Activated naive CD4-positive, alpha-beta T cell treated with anti-CD3 and anti-CD28 coated beads, Interleukin-2, amount 50 U/mL, for 72 hours (primary cell): ENCODE measurements at regions not wholly inside any gene's neighbourhood (a gene's known extent, or its start where the extent isn't known, plus 50 kb on each side); places are given as distances from the start of the nearest gene placed in this dataset.

Source experiments
- ATAC-seq, 2 donors: fragments of 150-1000 bp; cut with Tn5 transposase; 2 replicates each; pipeline ENCODE4 v1.10.0; 2021; ENCODE audit warnings: mild to moderate bottlenecking in 2 of 2, moderate library complexity in 2 of 2
- DNase-seq, 2 donors: peaks; one replicate each; pipeline ENCODE4 v3.0.0; 2021 to 2022; ENCODE audit warnings: low spot score in 2 of 2
- H3K27ac Mint-ChIP-seq, 2 donors: one replicate each; pipeline ENCODE4 v1.8.0; 2022; ENCODE audit warnings: mild to moderate bottlenecking in 2 of 2, mixed read lengths in 2 of 2
- H3K36me3 Mint-ChIP-seq, 2 donors: one replicate each; pipeline ENCODE4 v1.8.0; 2022; ENCODE audit warnings: mixed read lengths in 2 of 2
- H3K9me3 Mint-ChIP-seq, 2 donors: one replicate each; pipeline ENCODE4 v1.8.0; 2022; ENCODE audit warnings: mixed read lengths in 2 of 2

- DNase-seq (no peak), ATAC-seq (no peak)
- Mint-ChIP-seq H3K36me3 (no peaks in the 10 kb centered on the region), H3K27ac (no peak overlapping the region), H3K9me3 (peaks cover 4 to 9% of the 10 kb centered on the region in 2 donors)
Observed at GRCh38 chr9:80072451-80072850, 500.7 kb downstream of the TLE4 start.

DNA sequence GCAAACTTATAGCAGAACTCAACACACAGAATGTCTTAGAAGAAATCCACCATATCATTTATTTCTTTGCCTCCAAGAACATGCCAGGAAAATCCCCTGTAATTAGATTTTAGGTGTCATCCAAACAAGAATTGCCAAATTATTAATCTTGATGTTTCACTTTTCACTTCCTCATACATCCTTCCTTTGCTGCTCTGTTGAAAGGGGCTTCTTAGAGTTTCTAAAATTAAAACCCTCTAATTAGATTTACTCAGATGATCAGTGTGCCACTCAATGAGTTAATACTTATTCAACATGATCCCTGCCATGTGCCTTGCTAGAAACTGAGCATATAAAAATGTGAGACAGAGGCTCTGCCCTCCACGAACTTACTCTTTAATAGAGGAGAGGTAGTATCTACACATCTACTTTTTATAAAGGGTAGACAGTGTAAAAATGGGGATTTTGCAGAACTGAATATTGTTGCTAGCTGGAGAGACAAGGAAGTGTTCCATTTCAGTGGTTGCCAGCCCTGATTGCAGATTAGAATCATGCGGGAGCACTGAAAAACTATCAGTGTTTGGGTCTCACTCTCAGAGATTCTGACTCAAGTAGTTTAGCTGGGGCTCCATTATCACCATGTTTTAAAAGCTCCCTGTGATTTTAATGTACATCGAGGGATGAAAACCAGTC lies 498.4 kb downstream of the TLE4 start:
- no peaks in the 10 kb centered on the region for H3K36me3 Mint-ChIP-seq
- DNase-seq = no peak
- ATAC-seq = no peak
- no peak overlapping the region for H3K27ac Mint-ChIP-seq
- peaks cover 4 to 9% of the 10 kb centered on the region in 2 donors for H3K9me3 Mint-ChIP-seq

DNA sequence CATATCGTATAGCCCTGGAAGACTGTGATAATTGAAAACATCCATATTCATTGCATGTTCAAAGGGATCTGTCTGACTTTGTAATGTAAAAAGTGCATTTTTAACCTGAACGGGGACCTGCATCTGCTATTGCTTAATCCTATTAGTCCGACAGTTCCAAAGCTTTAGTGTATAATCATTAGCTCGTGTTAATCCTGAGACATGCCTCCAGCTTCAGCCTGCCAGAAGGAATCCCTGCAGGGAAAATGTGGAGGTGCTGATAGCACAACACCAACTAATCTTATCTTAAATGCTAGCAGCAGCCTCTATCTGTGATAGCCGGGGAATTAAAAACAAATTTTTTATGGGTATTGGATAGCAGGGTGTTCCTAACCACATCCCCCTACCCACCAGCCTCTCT lies 495.2 kb downstream of the TLE4 start:
- ATAC-seq = no peak
- Mint-ChIP-seq H3K27ac (no peak overlapping the region), H3K9me3 (peaks cover 4 to 9% of the 10 kb centered on the region in 2 donors), H3K36me3 (no peaks in the 10 kb centered on the region)
- no peak for DNase-seq

DNA sequence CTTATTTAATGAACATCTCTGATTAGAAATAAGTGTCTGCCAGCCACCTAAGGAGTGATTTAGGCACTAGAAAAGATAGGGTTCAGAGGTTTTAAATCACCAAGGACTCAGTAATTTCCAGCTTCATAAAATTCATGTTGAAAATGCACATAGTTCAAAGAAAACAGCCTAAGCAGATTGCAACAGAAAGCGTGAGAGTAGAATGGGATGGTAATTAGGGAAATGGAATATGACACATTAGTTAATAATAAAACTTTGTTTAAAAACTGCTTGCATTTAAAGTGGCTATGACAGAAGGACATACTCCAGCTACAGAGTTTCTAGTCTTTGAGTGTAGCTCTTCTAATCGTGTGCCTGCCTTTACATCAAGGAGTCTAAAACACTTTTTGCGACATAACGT lies 490.8 kb downstream of the TLE4 start:
- Mint-ChIP-seq H3K36me3 (no peaks in the 10 kb centered on the region), H3K27ac (no peak overlapping the region), H3K9me3 (no peaks in the 10 kb centered on the region)
- no peak for ATAC-seq
- no peak for DNase-seq

- Mint-ChIP-seq H3K36me3 (no peaks in the 10 kb centered on the region), H3K27ac (no peak overlapping the region), H3K9me3 (no peaks in the 10 kb centered on the region)
- no peak for ATAC-seq
- no peak for DNase-seq
Observed at GRCh38 chr9:80061940-80062339, 490.2 kb downstream of the TLE4 start.

DNA sequence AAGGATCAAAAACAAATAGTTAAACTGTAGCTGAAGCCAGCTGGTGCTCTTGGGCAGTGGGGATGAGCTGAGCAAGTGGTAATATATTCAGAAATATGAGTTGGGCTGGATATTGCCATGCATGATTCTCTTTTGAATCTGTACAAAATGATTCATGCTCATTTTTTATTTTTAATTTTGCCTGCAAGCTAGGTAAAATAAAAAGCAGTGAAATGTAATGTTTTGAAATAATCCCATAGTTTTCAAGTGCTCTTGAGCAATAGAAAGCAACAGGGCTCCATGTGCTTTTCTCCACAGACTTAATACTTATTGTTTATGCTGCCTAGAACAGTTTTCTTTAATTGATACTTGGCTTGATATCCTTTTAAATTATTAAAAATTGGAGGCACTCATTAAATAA lies 489.3 kb downstream of the TLE4 start:
- no peak for ATAC-seq
- Mint-ChIP-seq H3K9me3 (no peaks in the 10 kb centered on the region), H3K36me3 (no peaks in the 10 kb centered on the region), H3K27ac (no peak overlapping the region)
- DNase-seq = no peak

GRCh38 chr9:80059979-80060378 lies 488.2 kb downstream of the TLE4 start:
- ATAC-seq = no peak

DNA sequence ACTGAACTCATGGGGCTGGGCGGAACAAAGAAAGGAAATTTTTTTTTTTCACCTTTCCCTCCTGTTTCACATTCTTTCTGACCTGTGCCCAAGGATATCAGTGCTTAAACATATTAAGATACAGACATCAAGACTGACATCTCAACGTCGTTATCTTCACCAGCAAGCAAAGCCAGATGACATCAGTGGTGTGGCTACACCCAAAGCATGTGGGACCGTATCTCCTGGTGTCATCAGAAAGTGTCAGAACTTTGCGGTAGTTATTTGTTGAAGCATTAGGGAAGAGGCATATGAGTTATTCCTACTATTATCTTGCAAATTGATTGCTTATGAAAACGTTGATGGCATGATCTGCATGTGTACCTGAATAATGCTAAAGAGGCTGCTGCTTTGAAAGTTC lies 487.4 kb downstream of the TLE4 start:
- H3K9me3 Mint-ChIP-seq = no peaks in the 10 kb centered on the region
- ATAC-seq = no peak
- H3K27ac Mint-ChIP-seq = no peak overlapping the region
- H3K36me3 Mint-ChIP-seq = no peaks in the 10 kb centered on the region
- DNase-seq = no peak

More at GRCh38 chr9:80059979-80060378, 488.2 kb downstream of the TLE4 start:
- Mint-ChIP-seq H3K9me3 (no peaks in the 10 kb centered on the region), H3K27ac (no peak overlapping the region), H3K36me3 (no peaks in the 10 kb centered on the region)
- no peak for DNase-seq

- no peak for ATAC-seq
- peaks cover 10 to 13% of the 10 kb centered on the region in 2 donors for H3K9me3 Mint-ChIP-seq
- no peak for DNase-seq
- H3K36me3 Mint-ChIP-seq = peaks cover 7 to 20% of the 10 kb centered on the region in 2 donors
- H3K27ac Mint-ChIP-seq = no peak overlapping the region
Observed at GRCh38 chr9:80052830-80053229, 481.1 kb downstream of the TLE4 start.

GRCh38 chr9:80049096-80049782 lies 477.5 kb downstream of the TLE4 start:
- ATAC-seq (no peak), DNase-seq (no peak)
- peaks cover 10 to 13% of the 10 kb centered on the region in 2 donors for H3K9me3 Mint-ChIP-seq
- H3K36me3 Mint-ChIP-seq = peaks cover 7 to 20% of the 10 kb centered on the region in 2 donors
- no peak overlapping the region for H3K27ac Mint-ChIP-seq

GRCh38 chr9:80046481-80046880 lies 474.7 kb downstream of the TLE4 start:
- no peak overlapping the region for H3K27ac Mint-ChIP-seq
- DNase-seq = no peak
- H3K9me3 Mint-ChIP-seq = no peaks in the 10 kb centered on the region
- ATAC-seq = no peak
- no peaks in the 10 kb centered on the region for H3K36me3 Mint-ChIP-seq

DNA sequence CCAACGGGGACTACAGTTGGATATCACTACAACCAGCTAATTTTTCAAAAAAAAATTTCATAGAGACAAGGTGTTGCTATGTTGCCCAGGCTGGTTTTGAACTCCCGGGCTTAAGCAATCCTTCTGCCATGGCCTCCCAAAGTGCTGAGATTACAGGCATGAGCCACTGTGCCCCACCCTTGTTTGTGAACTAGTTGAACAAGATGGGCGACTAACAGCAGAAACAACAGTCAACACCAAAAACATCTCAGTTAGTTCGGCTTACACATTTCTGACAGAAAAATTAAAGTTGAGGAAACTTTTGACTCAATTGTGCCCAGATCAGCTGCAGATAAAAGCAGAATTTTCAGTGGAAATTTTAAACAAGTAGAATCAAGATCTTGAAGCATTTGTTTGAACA lies 470.1 kb downstream of the TLE4 start:
- Mint-ChIP-seq H3K27ac (no peak overlapping the region), H3K9me3 (no peaks in the 10 kb centered on the region), H3K36me3 (no peaks in the 10 kb centered on the region)
- no peak for DNase-seq
- ATAC-seq = peak in 1 of 2 donors; percentile 28

- DNase-seq = no peak
- H3K27ac Mint-ChIP-seq = no peak overlapping the region
- no peaks in the 10 kb centered on the region for H3K36me3 Mint-ChIP-seq
- H3K9me3 Mint-ChIP-seq = no peaks in the 10 kb centered on the region
- ATAC-seq = no peak
Observed at GRCh38 chr9:80040457-80040856, 468.7 kb downstream of the TLE4 start.

GRCh38 chr9:80030801-80031200 lies 459.0 kb downstream of the TLE4 start:
- H3K36me3 Mint-ChIP-seq = peaks cover 0 to 13% of the 10 kb centered on the region in 2 donors
- no peak overlapping the region for H3K27ac Mint-ChIP-seq
- H3K9me3 Mint-ChIP-seq = peaks cover 19 to 20% of the 10 kb centered on the region in 2 donors
- no peak for ATAC-seq
- no peak for DNase-seq

- H3K9me3 Mint-ChIP-seq = peaks cover 10 to 17% of the 10 kb centered on the region in 2 donors
- DNase-seq (no peak), ATAC-seq (no peak)
- H3K27ac Mint-ChIP-seq = no peak overlapping the region
- H3K36me3 Mint-ChIP-seq = peaks cover 0 to 6% of the 10 kb centered on the region in 2 donors
Observed at GRCh38 chr9:80028501-80028900, 456.7 kb downstream of the TLE4 start.

DNA sequence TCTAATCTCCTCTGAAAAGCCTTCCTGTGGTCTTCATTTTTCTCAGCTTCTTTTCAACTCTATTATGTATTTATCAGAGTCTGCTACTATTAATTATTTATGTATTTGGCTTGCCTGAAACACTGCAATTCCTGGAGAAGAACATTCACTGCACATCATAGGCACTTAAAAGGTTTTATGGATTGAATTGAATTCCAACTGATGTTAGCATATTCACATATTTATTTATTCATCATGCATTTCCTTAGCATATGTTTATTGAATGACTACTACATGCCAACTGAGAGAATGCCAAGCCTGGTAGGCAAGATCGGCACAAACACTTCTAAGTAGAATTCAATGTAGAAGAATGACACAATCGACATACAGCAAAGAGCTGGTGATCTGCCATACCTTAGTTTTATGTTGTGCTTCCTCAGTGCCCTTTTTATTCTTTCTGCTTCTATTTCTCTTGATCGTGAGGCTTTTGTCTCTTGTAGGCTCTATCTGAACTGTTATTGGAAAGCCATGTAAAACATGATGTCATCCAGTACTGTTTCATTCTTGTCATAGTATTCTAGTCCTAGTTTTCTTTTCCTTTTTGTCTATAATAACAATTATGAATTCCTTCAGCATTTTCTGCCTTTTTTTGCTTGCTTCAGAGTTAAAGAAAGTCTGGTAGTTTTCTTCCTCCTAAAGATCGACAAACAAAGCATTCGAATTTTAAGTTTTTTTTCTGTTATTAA lies 454.2 kb downstream of the TLE4 start:
- H3K9me3 Mint-ChIP-seq = peaks cover 0 to 4% of the 10 kb centered on the region in 2 donors
- no peak for ATAC-seq
- H3K36me3 Mint-ChIP-seq = no peaks in the 10 kb centered on the region
- no peak for DNase-seq
- no peak overlapping the region for H3K27ac Mint-ChIP-seq

DNA sequence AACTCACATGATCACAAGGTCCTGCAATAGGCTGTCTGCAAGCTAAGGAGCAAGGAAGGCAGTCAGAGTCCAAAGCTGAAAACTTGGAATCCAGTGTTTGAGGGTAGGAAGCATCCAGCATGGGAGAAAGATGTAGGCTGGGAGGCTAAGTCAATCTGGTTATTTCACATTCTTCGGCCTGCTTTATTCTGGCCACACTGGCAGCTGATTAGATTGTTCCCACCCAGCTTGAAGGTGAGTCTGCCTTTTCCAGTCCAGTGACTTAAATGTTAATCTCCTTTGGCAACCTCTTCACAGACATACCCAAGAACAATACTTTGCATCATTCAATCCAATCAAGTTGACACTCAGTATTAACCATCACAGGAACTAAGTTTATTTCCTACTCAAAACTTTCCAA lies 453.4 kb downstream of the TLE4 start:
- H3K9me3 Mint-ChIP-seq = peaks cover 0 to 4% of the 10 kb centered on the region in 2 donors
- no peaks in the 10 kb centered on the region for H3K36me3 Mint-ChIP-seq
- no peak overlapping the region for H3K27ac Mint-ChIP-seq
- ATAC-seq = no peak
- DNase-seq = no peak
